Fibroblast of lung (primary cell): ENCODE measurements at regions not wholly inside any gene's neighbourhood (a gene's known extent, or its start where the extent isn't known, plus 50 kb on each side); places are given as distances from the start of the nearest gene placed in this dataset.

Source experiments
- DNase-seq, 2 donors: peaks; one replicate each; pipeline versions ENCODE4 v3.0.0 to v3.0.0-alpha.2; 2010; ENCODE audit warnings: low read depth in 2 of 2
- H2AFZ ChIP-seq: 2 replicates; pipeline ENCODE4 v1.5.1; 2012; ENCODE audit warnings: low read length, control low read depth, inconsistent platforms
- H3K27ac ChIP-seq: 2 replicates; pipeline ENCODE4 v1.5.1; 2011; ENCODE audit warnings: low read length, control low read depth; ENCODE audit not compliant: insufficient read depth
- H3K27me3 ChIP-seq: 2 replicates; pipeline ENCODE4 v1.5.1; 2011; ENCODE audit warnings: mild to moderate bottlenecking, low read length; ENCODE audit not compliant: control insufficient read depth, insufficient read depth
- H3K36me3 ChIP-seq: 2 replicates; pipeline ENCODE4 v1.5.1; 2011; ENCODE audit warnings: low read length; ENCODE audit not compliant: control insufficient read depth, insufficient read depth
- H3K4me1 ChIP-seq: 2 replicates; pipeline ENCODE4 v1.5.1; 2011; ENCODE audit warnings: low read length; ENCODE audit not compliant: control insufficient read depth, insufficient read depth; ENCODE audit errors: extremely low read depth
- H3K4me2 ChIP-seq: 2 replicates; pipeline ENCODE4 v1.5.1; 2011; ENCODE audit warnings: low read length, control low read depth; ENCODE audit not compliant: insufficient read depth; ENCODE audit errors: extremely low read depth
- H3K4me3 ChIP-seq, 4 experiments: fragments of 200-600 bp in 1 of 4; sonication (generic) in 1 of 4; replicated peaks in 1 of 4; 2 replicates each; pipeline ENCODE4 v1.5.1; 2011 to 2016; ENCODE audit warnings: low read length in 4 of 4, low read depth in 3 of 4, mild to moderate bottlenecking in 3 of 4, control low read depth in 2 of 4, inconsistent platforms in 1 of 4, mixed read lengths in 1 of 4; ENCODE audit not compliant: insufficient read depth in 1 of 4; ENCODE audit errors: control extremely low read depth in 1 of 4
- H3K79me2 ChIP-seq: 2 replicates; pipeline ENCODE4 v1.5.1; 2012; ENCODE audit warnings: mild to moderate bottlenecking, low read length, inconsistent platforms; ENCODE audit not compliant: control insufficient read depth, insufficient read depth
- H3K9ac ChIP-seq: 2 replicates; pipeline ENCODE4 v1.5.1; 2011; ENCODE audit warnings: mild to moderate bottlenecking, low read length, control low read depth; ENCODE audit not compliant: insufficient read depth
- H3K9me3 ChIP-seq: 2 replicates; pipeline ENCODE4 v1.5.1; 2012; ENCODE audit warnings: low read depth, low read length; ENCODE audit not compliant: control insufficient read depth, insufficient read depth
- H4K20me1 ChIP-seq: 2 replicates; pipeline ENCODE4 v1.5.1; 2011; ENCODE audit warnings: low read length; ENCODE audit not compliant: control insufficient read depth, insufficient read depth; ENCODE audit errors: extremely low read depth
- EZH2 ChIP-seq: IDR thresholded peaks from 2 replicates; pipeline ENCODE4 v1.5.1; 2012; ENCODE audit warnings: low read length, control low read depth, mild to moderate bottlenecking; ENCODE audit errors: missing control alignments
- TF ChIP-seq, protein P1 (sequence below), 2 donors: IDR thresholded peaks in 1 of 2; conservative IDR thresholded peaks in 1 of 2; 1 replicate in 1 of 2; 2 replicates in 1 of 2; pipeline ENCODE4 v1.5.1; 2011 to 2012; ENCODE audit warnings: low read length in 2 of 2, control low read depth in 1 of 2, inconsistent platforms in 1 of 2, low read depth in 1 of 2, mild to moderate bottlenecking in 1 of 2

DNA sequence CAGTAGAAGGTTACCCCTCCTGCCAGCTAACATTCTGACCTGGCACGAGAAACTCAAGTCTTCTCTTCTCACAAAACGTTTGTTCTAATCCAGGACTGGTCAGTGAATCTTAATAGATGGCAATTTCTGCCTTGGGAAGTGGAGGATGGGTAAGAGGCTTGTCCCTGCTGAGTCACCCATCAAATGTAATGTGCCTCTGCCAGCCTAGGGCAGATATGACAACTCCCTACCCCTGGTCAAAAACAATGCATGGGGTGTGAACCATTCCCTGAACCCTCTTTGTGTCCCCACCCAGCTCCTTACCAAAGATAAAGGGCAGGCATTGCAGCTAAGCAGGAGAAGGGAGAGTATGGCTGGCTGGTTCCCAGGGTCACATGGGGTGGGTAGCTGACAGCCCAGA, 1052.9 kb downstream of the GALC start:
- Histone ChIP-seq H3K36me3 (no peaks in the 10 kb centered on the region), H3K79me2 (no peaks in the 10 kb centered on the region), H4K20me1 (no peaks in the 10 kb centered on the region), H3K9ac (no peak overlapping the region), H3K4me2 (no peak overlapping the region), H3K4me1 (no peaks in the 10 kb centered on the region), H3K27ac (no peak overlapping the region), H3K4me3 (no peak overlapping the region), H3K9me3 (no peaks in the 10 kb centered on the region), H2AFZ (no peak overlapping the region), H3K27me3 (no peaks in the 10 kb centered on the region)
- TF ChIP-seq, protein P1, sequence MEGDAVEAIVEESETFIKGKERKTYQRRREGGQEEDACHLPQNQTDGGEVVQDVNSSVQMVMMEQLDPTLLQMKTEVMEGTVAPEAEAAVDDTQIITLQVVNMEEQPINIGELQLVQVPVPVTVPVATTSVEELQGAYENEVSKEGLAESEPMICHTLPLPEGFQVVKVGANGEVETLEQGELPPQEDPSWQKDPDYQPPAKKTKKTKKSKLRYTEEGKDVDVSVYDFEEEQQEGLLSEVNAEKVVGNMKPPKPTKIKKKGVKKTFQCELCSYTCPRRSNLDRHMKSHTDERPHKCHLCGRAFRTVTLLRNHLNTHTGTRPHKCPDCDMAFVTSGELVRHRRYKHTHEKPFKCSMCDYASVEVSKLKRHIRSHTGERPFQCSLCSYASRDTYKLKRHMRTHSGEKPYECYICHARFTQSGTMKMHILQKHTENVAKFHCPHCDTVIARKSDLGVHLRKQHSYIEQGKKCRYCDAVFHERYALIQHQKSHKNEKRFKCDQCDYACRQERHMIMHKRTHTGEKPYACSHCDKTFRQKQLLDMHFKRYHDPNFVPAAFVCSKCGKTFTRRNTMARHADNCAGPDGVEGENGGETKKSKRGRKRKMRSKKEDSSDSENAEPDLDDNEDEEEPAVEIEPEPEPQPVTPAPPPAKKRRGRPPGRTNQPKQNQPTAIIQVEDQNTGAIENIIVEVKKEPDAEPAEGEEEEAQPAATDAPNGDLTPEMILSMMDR (conservative IDR thresholded peaks at IDR 0.05 in 1 of 2, IDR thresholded peaks at IDR 0.05 in 1 of 2; ENCODE audit: low read depth in 1 of 2, low read length in 2 of 2) = no peak
- TF ChIP-seq EZH2 = no peak
- DNase-seq = no peak

DNA sequence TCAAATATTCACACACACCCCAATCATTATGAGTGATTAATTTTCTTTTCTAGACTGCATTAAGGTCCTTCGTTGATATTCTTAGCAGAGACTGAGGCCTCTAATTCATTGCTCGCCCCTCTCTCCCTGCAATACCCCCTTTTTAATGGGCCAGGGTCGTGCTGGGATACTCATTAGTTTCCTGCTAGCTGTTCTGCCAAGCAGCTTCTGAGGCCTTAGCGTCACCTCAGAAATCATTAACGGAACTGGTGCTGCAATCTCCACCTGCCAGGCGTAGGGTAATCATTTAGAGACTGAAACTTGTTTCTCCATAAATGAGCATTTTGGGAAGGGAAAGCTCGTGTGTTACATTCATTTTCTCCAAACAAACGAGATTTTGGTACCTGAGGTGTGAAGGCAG, 1054.7 kb downstream of the GALC start:
- DNase-seq = no peak
- no peaks in the 10 kb centered on the region for H3K4me1 ChIP-seq
- TF ChIP-seq, protein P1 (conservative IDR thresholded peaks at IDR 0.05 in 1 of 2, IDR thresholded peaks at IDR 0.05 in 1 of 2; ENCODE audit: low read depth in 1 of 2, low read length in 2 of 2) = no peak
- TF ChIP-seq EZH2 = no peak
- no peaks in the 10 kb centered on the region for H3K9me3 ChIP-seq
- H3K4me2 ChIP-seq = no peak overlapping the region
- no peak overlapping the region for H3K9ac ChIP-seq
- no peaks in the 10 kb centered on the region for H3K36me3 ChIP-seq
- no peaks in the 10 kb centered on the region for H3K27me3 ChIP-seq
- H3K27ac ChIP-seq = no peak overlapping the region
- H3K79me2 ChIP-seq = no peaks in the 10 kb centered on the region
- H2AFZ ChIP-seq = no peak overlapping the region
- H4K20me1 ChIP-seq = no peaks in the 10 kb centered on the region
- no peak overlapping the region for H3K4me3 ChIP-seq

DNA sequence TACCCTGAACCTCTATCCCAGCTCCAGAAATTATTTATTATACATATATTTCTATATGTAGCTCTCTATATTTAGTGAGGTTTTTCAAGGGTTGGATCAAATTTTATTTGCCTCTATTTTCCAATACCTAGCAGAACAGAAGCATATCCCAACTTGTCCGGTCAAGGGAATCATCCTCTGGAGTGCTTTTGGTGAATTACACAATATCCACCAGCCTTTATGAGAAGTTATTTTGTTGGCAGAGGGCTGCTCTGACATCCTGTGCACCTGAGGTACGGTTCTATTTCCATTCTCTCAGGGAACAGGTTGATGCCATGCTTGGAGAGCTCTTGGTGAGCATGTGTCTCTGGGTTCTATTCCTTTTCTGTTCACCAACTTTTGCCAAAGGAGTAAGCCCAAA, 1056.4 kb downstream of the GALC start:
- no peak for TF ChIP-seq EZH2
- TF ChIP-seq, protein P1 (conservative IDR thresholded peaks at IDR 0.05 in 1 of 2, IDR thresholded peaks at IDR 0.05 in 1 of 2; ENCODE audit: low read depth in 1 of 2, low read length in 2 of 2) = no peak
- no peaks in the 10 kb centered on the region for H3K36me3 ChIP-seq
- no peak overlapping the region for H3K27ac ChIP-seq

More for the DNA sequence above, 1056.4 kb downstream of the GALC start:
- no peaks in the 10 kb centered on the region for H3K27me3 ChIP-seq
- H3K4me3 ChIP-seq = no peak overlapping the region
- H3K4me1 ChIP-seq = no peaks in the 10 kb centered on the region
- H2AFZ ChIP-seq = no peak overlapping the region
- no peaks in the 10 kb centered on the region for H3K79me2 ChIP-seq
- H4K20me1 ChIP-seq = no peaks in the 10 kb centered on the region
- H3K4me2 ChIP-seq = no peak overlapping the region
- H3K9ac ChIP-seq = no peak overlapping the region
- no peaks in the 10 kb centered on the region for H3K9me3 ChIP-seq
- no peak for DNase-seq
